Left ventricle myocardium inferior (tissue), 1 donor: ENCODE measurements at regions not wholly inside any gene's neighbourhood (a gene's known extent, or its start where the extent isn't known, plus 50 kb on each side); places are given as distances from the start of the nearest gene placed in this dataset.

Source experiments
- DNase-seq: peaks from one replicate; pipeline ENCODE4 v3.0.0-alpha.2; 2020
- H3K27ac ChIP-seq: fragments of 200-600 bp; replicated peaks from 2 replicates; pipeline ENCODE4 v1.8.0; 2021
- H3K27me3 ChIP-seq: fragments of 200-600 bp; 2 replicates; pipeline ENCODE4 v1.8.0; 2021; ENCODE audit warnings: low read depth
- H3K36me3 ChIP-seq: fragments of 200-600 bp; 2 replicates; pipeline ENCODE4 v1.8.0; 2021
- H3K4me1 ChIP-seq: fragments of 200-600 bp; 2 replicates; pipeline ENCODE4 v1.8.0; 2021
- H3K4me3 ChIP-seq: fragments of 200-600 bp; 2 replicates; pipeline ENCODE4 v1.8.0; 2021; ENCODE audit warnings: mild to moderate bottlenecking, moderate library complexity
- H3K9me3 ChIP-seq: fragments of 200-600 bp; replicated peaks from 2 replicates; pipeline ENCODE4 v1.8.0; 2021
- CTCF ChIP-seq: fragments of 200-600 bp; IDR thresholded peaks from 2 replicates; pipeline ENCODE4 v1.8.0; 2021; ENCODE audit warnings: antibody characterized with exemption, mild to moderate bottlenecking, borderline replicate concordance
- intact Hi-C: fragments of 100-400 bp; cut with micrococcal nuclease; formaldehyde crosslinking; loops from one replicate; pipeline ENCODE4 v1.11.0; 2022
- donor health status: DM: no; HTN: yes; CAD: no; lungs with severe emphysema.

GRCh38 chr2:67876176-67876575 is 186.6 kb downstream of the C1D start:
- Histone ChIP-seq H3K27ac (no peak overlapping the region), H3K9me3 (no peaks in the 10 kb centered on the region), H3K27me3 (peaks cover 30% of the 10 kb centered on the region), H3K36me3 (no peaks in the 10 kb centered on the region), H3K4me1 (peaks cover 5% of the 10 kb centered on the region), H3K4me3 (no peak overlapping the region)
- TF ChIP-seq CTCF: no peak
- intact Hi-C loops: no loop called here
- DNase-seq: no peak

- H3K4me3 ChIP-seq: no peak overlapping the region
- no peaks in the 10 kb centered on the region for H3K36me3 ChIP-seq
- peaks cover 24% of the 10 kb centered on the region for H3K27me3 ChIP-seq
- no peak overlapping the region for H3K27ac ChIP-seq
- H3K4me1 ChIP-seq: peaks cover 5% of the 10 kb centered on the region
- DNase-seq: no peak
- no peaks in the 10 kb centered on the region for H3K9me3 ChIP-seq
- no peak for TF ChIP-seq CTCF
- intact Hi-C loops: no loop called here
Measured at GRCh38 chr2:67877301-67877700, 185.5 kb downstream of the C1D start.

- peaks cover 5% of the 10 kb centered on the region for H3K4me1 ChIP-seq
- intact Hi-C loops: no loop called here
- H3K27me3 ChIP-seq: peaks cover 19% of the 10 kb centered on the region
- no peak overlapping the region for H3K4me3 ChIP-seq
- no peaks in the 10 kb centered on the region for H3K36me3 ChIP-seq
- H3K27ac ChIP-seq: no peak overlapping the region
- no peak for DNase-seq
- H3K9me3 ChIP-seq: no peaks in the 10 kb centered on the region
- no peak for TF ChIP-seq CTCF
Measured at GRCh38 chr2:67878743-67879142, 184.1 kb downstream of the C1D start.

- Histone ChIP-seq H3K4me1 (peaks cover 5% of the 10 kb centered on the region), H3K27me3 (peaks cover 10% of the 10 kb centered on the region), H3K27ac (no peak overlapping the region), H3K9me3 (no peaks in the 10 kb centered on the region), H3K36me3 (no peaks in the 10 kb centered on the region), H3K4me3 (no peak overlapping the region)
- DNase-seq: no peak
- intact Hi-C loops: no loop called here
- TF ChIP-seq CTCF: no peak
Measured at GRCh38 chr2:67879586-67880290, 183.1 kb downstream of the C1D start.

- Histone ChIP-seq H3K4me3 (no peak overlapping the region), H3K27me3 (peaks cover 5% of the 10 kb centered on the region), H3K9me3 (no peaks in the 10 kb centered on the region), H3K4me1 (peaks cover 5% of the 10 kb centered on the region), H3K36me3 (no peaks in the 10 kb centered on the region), H3K27ac (no peak overlapping the region)
- intact Hi-C loops: no loop called here
- no peak for TF ChIP-seq CTCF
- DNase-seq: no peak
Measured at GRCh38 chr2:67880291-67880761, 182.5 kb downstream of the C1D start.
